ENCODE measurements at regions not wholly inside any gene's neighbourhood (a gene's known extent, or its start where the extent isn't known, plus 50 kb on each side); places are given as distances from the start of the nearest gene placed in this dataset.

- DNase-seq (ENCODE audit: low read depth in 1 of 2, low spot score in 1 of 2): no peak
- Histone ChIP-seq H3K27ac (replicated peaks) (no peak overlapping the region), H3K27me3 (ENCODE audit: insufficient read depth, poor library complexity, severe bottlenecking) (no peaks in the 10 kb centered on the region), H3K4me3 (replicated peaks; ENCODE audit: insufficient read depth, low read length) (no peak overlapping the region)
- TF ChIP-seq SPI1 (IDR thresholded peaks at IDR 0.05; ENCODE audit: borderline replicate concordance, low read depth): no peak
- TF ChIP-seq GABPA (IDR thresholded peaks at IDR 0.05; ENCODE audit: low read depth): no peak
- TF ChIP-seq CTCF (IDR thresholded peaks at IDR 0.05; ENCODE audit: insufficient read depth, low read length): no peak
- no peak for TF ChIP-seq POLR2AphosphoS5 (IDR thresholded peaks at IDR 0.05; ENCODE audit: low read depth)
- TF ChIP-seq REST (IDR thresholded peaks at IDR 0.05; ENCODE audit: insufficient replicate concordance, low read depth): no peak
Observed at GRCh38 chr4:10983885-10984640, 299.5 kb upstream of the CLNK start.

- H3K27ac ChIP-seq (replicated peaks): no peak overlapping the region
- DNase-seq (ENCODE audit: low read depth in 1 of 2, low spot score in 1 of 2): no peak
- H3K4me3 ChIP-seq (replicated peaks; ENCODE audit: insufficient read depth, low read length): no peak overlapping the region
Observed at GRCh38 chr4:10983268-10983667, 298.7 kb upstream of the CLNK start.

More at GRCh38 chr4:10983268-10983667, 298.7 kb upstream of the CLNK start:
- H3K27me3 ChIP-seq (ENCODE audit: insufficient read depth, poor library complexity, severe bottlenecking): no peaks in the 10 kb centered on the region
- TF ChIP-seq CTCF (IDR thresholded peaks at IDR 0.05; ENCODE audit: insufficient read depth, low read length): no peak
- no peak for TF ChIP-seq REST (IDR thresholded peaks at IDR 0.05; ENCODE audit: insufficient replicate concordance, low read depth)
- no peak for TF ChIP-seq GABPA (IDR thresholded peaks at IDR 0.05; ENCODE audit: low read depth)
- no peak for TF ChIP-seq POLR2AphosphoS5 (IDR thresholded peaks at IDR 0.05; ENCODE audit: low read depth)
- TF ChIP-seq SPI1 (IDR thresholded peaks at IDR 0.05; ENCODE audit: borderline replicate concordance, low read depth): no peak
